PC-3 (cell line): ENCODE measurements at regions not wholly inside any gene's neighbourhood (a gene's known extent, or its start where the extent isn't known, plus 50 kb on each side); places are given as distances from the start of the nearest gene placed in this dataset.
"Not testable (repeated sequence)": the region's sequence is repeated elsewhere in the genome, so short reads cannot be mapped to it uniquely, and the experiment has no call there.

Experiments used
- ATAC-seq: fragments of 200-7000 bp; cut with Tn5 transposase; 2 replicates; pipeline ENCODE4 v1.9.1; 2020; ENCODE audit warnings: mild to moderate bottlenecking, moderate library complexity
- BruUV-seq: library from RNA; stranded (reverse); fragments of 400-500 nt; replicated peaks from 2 replicates; lab custom pipeline; 2021; lab: Mats Ljungman, UMichigan
- CTCF ChIA-PET: fragments of 300-600 bp; sonication (Branson Sonifier 250); formaldehyde crosslinking; loops from one replicate; lab custom pipeline; 2022; ENCODE audit warnings: antibody characterized with exemption; lab: Charles Lee
- POLR2A ChIA-PET: fragments of 300-600 bp; sonication (Branson Sonifier 250); formaldehyde crosslinking; loops from one replicate; lab custom pipeline; 2022; ENCODE audit warnings: antibody characterized with exemption; ENCODE audit not compliant: unreplicated experiment; lab: Charles Lee
- DNase-seq: peaks from one replicate; pipeline ENCODE4 v3.0.0-alpha.2; 2015
- H2AFZ ChIP-seq: fragments of 300-600 bp; sonication (generic); 2 replicates; pipeline ENCODE4 v1.6.0; 2016; ENCODE audit warnings: antibody characterized with exemption, low read length
- H3F3A ChIP-seq: fragments of 300-600 bp; sonication (generic); one replicate; pipeline ENCODE4 v1.6.0; 2017; ENCODE audit warnings: antibody characterized with exemption, low read length, control low read depth, mild to moderate bottlenecking; ENCODE audit not compliant: unreplicated experiment
- H3K27ac ChIP-seq: fragments of 300-600 bp; sonication (generic); 2 replicates; pipeline ENCODE4 v1.5.1; 2016; ENCODE audit warnings: mild to moderate bottlenecking, low read length
- H3K27me3 ChIP-seq: fragments of 300-600 bp; sonication (generic); 2 replicates; pipeline ENCODE4 v1.6.1; 2016; ENCODE audit warnings: low read length, mixed read lengths
- H3K36me3 ChIP-seq: fragments of 300-600 bp; sonication (generic); 2 replicates; pipeline ENCODE4 v1.6.1; 2016; ENCODE audit warnings: low read depth, mixed run types, low read length, mixed read lengths
- H3K4me1 ChIP-seq: fragments of 300-600 bp; sonication (generic); 2 replicates; pipeline ENCODE4 v1.5.1; 2016; ENCODE audit warnings: low read length; ENCODE audit not compliant: insufficient read depth
- H3K4me2 ChIP-seq: fragments of 300-600 bp; sonication (generic); 2 replicates; pipeline ENCODE4 v1.6.0; 2016; ENCODE audit warnings: low read length
- H3K4me3 ChIP-seq: fragments of 300-600 bp; sonication (generic); 2 replicates; pipeline ENCODE4 v1.5.1; 2016; ENCODE audit warnings: mild to moderate bottlenecking, low read length, mixed read lengths
- H3K79me2 ChIP-seq: fragments of 300-600 bp; sonication (generic); 2 replicates; pipeline ENCODE4 v1.6.1; 2017; ENCODE audit warnings: low read length, mixed read lengths
- H3K9ac ChIP-seq: fragments of 300-600 bp; sonication (generic); 2 replicates; pipeline ENCODE4 v1.6.0; 2016; ENCODE audit warnings: mild to moderate bottlenecking, low read length
- H3K9me2 ChIP-seq: fragments of 300-600 bp; sonication (generic); replicated peaks from 2 replicates; pipeline ENCODE4 v1.6.1; 2016; ENCODE audit warnings: mixed run types, low read length, mixed read lengths
- H3K9me3 ChIP-seq: fragments of 300-600 bp; sonication (generic); 2 replicates; pipeline ENCODE4 v1.6.1; 2016; ENCODE audit warnings: low read length, mixed read lengths
- H4K20me1 ChIP-seq: fragments of 300-600 bp; sonication (generic); 2 replicates; pipeline ENCODE4 v1.6.1; 2016; ENCODE audit warnings: low read length, mixed read lengths
- CTCF ChIP-seq: fragments of 300-600 bp; sonication (generic); conservative IDR thresholded peaks from 2 replicates; pipeline ENCODE4 v1.5.1; 2017; ENCODE audit warnings: antibody characterized with exemption, low read depth, mild to moderate bottlenecking, low read length
- EZH2 ChIP-seq: fragments of 300-600 bp; sonication (generic); IDR thresholded peaks from one replicate; pipeline ENCODE4 v1.6.1; 2017; ENCODE audit warnings: antibody characterized with exemption, mild to moderate bottlenecking, low read length; ENCODE audit not compliant: unreplicated experiment
- EZH2phosphoT487 ChIP-seq: fragments of 300-600 bp; sonication (generic); IDR thresholded peaks from 2 replicates; pipeline ENCODE4 v1.6.1; 2018; ENCODE audit warnings: mild to moderate bottlenecking, antibody characterized with exemption, low read length, borderline replicate concordance
- intact Hi-C: fragments of 100-400 bp; cut with micrococcal nuclease; formaldehyde crosslinking; loops from 2 replicates; pipeline ENCODE4 v1.9.0; 2023

- Histone ChIP-seq H3K9me3 (no peaks in the 10 kb centered on the region), H3K4me2 (no peak overlapping the region), H3K9ac (no peak overlapping the region), H3K4me3 (no peak overlapping the region), H3K27me3 (peaks cover 10% of the 10 kb centered on the region), H3K9me2 (no peaks in the 10 kb centered on the region), H3K79me2 (no peaks in the 10 kb centered on the region), H2AFZ (no peak overlapping the region), H4K20me1 (no peaks in the 10 kb centered on the region), H3F3A (no peaks in the 10 kb centered on the region), H3K36me3 (no peaks in the 10 kb centered on the region), H3K27ac (no peak overlapping the region), H3K4me1 (no peaks in the 10 kb centered on the region)
- intact Hi-C loops = no loop called here
- BruUV-seq = no TSS peak
- DNase-seq (no peak), ATAC-seq (no peak)
- ChIA-PET CTCF (interaction anchor here (0.6 kb wide), 1 partner anchor 401 kb away, joined by 3 read pairs; no protein-coding TSS in a partner anchor), POLR2A (no interaction called here)
- no peak for TF ChIP-seq EZH2
- no peak for TF ChIP-seq CTCF
- no peak for TF ChIP-seq EZH2phosphoT487
Measured at GRCh38 chr1:29920316-29920715, 684.0 kb downstream of the PTPRU start.

- H2AFZ ChIP-seq, DNase-seq, H3F3A ChIP-seq, ATAC-seq, H3K9me2 ChIP-seq, H3K9me3 ChIP-seq, H3K4me3 ChIP-seq, H3K4me1 ChIP-seq, POLR2A ChIA-PET, H3K9ac ChIP-seq, H3K36me3 ChIP-seq, H4K20me1 ChIP-seq, H3K4me2 ChIP-seq, H3K27ac ChIP-seq, H3K79me2 ChIP-seq, BruUV-seq: not testable (repeated sequence)
- H3K27me3 ChIP-seq = peaks cover 18% of the 10 kb centered on the region
- CTCF ChIA-PET = interaction anchor here (0.6 kb wide), 1 partner anchor 14 kb away, joined by 4 read pairs; no protein-coding TSS in a partner anchor
- intact Hi-C loops = loop anchor here (10.0 kb wide), 1 partner anchor 466 kb away; no protein-coding TSS in a partner anchor
Measured at GRCh38 chr1:29919041-29919440, 682.7 kb downstream of the PTPRU start.

- no peak for ATAC-seq
- peaks cover 19% of the 10 kb centered on the region for H3K27me3 ChIP-seq
- no peaks in the 10 kb centered on the region for H3F3A ChIP-seq
- H4K20me1 ChIP-seq = no peaks in the 10 kb centered on the region
- no peaks in the 10 kb centered on the region for H3K79me2 ChIP-seq
- H3K4me1 ChIP-seq = no peaks in the 10 kb centered on the region
- POLR2A ChIA-PET = no interaction called here
- no peak overlapping the region for H3K4me2 ChIP-seq
- no peak for TF ChIP-seq CTCF
- H3K9ac ChIP-seq = no peak overlapping the region
- H3K9me2 ChIP-seq = no peaks in the 10 kb centered on the region
- H3K9me3 ChIP-seq = no peaks in the 10 kb centered on the region
- no peaks in the 10 kb centered on the region for H3K36me3 ChIP-seq
- intact Hi-C loops = loop anchor here (10.0 kb wide), 1 partner anchor 468 kb away; no protein-coding TSS in a partner anchor
- no peak overlapping the region for H3K27ac ChIP-seq
- CTCF ChIA-PET = no interaction called here
- H2AFZ ChIP-seq = no peak overlapping the region
- no peak for DNase-seq
- H3K4me3 ChIP-seq = no peak overlapping the region
- no TSS peak for BruUV-seq
Measured at GRCh38 chr1:29916656-29917369, 680.5 kb downstream of the PTPRU start.
